Tibial nerve (tissue), 4 donors: ENCODE measurements at regions not wholly inside any gene's neighbourhood (a gene's known extent, or its start where the extent isn't known, plus 50 kb on each side); places are given as distances from the start of the nearest gene placed in this dataset.

Experiments
- EP300 ChIP-seq, 2 donors: sonication (generic); formaldehyde crosslinking; IDR thresholded peaks; one replicate each; pipeline ENCODE4 v1.6.1; 2017; ENCODE audit warnings: antibody characterized with exemption in 2 of 2, mild to moderate bottlenecking in 1 of 2
- POLR2A ChIP-seq, 2 donors: fragments of 450-650 bp; IDR thresholded peaks; one replicate each; pipeline ENCODE4 v1.6.1; 2017; ENCODE audit warnings: antibody characterized with exemption in 2 of 2, mild to moderate bottlenecking in 2 of 2, moderate library complexity in 2 of 2
- TF ChIP-seq, protein P1 (sequence below), 5 experiments: fragments of 200-600 bp in 3 of 5; fragments of 450-650 bp in 2 of 5; sonication (generic) in 3 of 5; IDR thresholded peaks; one replicate each; pipeline ENCODE4 v1.5.1; 2016 to 2019; ENCODE audit warnings: antibody characterized with exemption in 5 of 5, mild to moderate bottlenecking in 3 of 5, moderate library complexity in 2 of 5

DNA sequence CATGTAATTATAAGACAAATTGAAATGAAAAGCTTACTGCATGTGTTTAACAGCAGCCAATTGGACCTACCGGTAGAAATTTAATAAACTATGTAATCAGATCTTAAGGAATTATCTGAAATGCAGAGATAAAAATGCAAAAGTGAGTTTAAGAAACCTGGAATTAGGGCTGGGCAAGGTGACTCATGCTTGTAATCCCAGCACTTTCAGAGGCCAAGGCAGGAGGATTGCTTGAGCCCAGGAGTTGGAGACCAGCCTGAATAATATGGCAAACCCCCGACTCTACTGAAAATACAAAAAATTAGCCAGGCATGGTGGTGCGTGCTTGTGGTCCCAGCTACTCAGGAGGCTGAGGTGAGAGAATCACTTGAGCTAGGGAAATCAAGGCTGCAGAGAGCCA, 74.1 kb downstream of the HFE start:
- TF ChIP-seq EP300 (IDR thresholded peaks at IDR 0.05) (no peak), POLR2A (IDR thresholded peaks at IDR 0.05) (no peak)
- TF ChIP-seq, protein P1, sequence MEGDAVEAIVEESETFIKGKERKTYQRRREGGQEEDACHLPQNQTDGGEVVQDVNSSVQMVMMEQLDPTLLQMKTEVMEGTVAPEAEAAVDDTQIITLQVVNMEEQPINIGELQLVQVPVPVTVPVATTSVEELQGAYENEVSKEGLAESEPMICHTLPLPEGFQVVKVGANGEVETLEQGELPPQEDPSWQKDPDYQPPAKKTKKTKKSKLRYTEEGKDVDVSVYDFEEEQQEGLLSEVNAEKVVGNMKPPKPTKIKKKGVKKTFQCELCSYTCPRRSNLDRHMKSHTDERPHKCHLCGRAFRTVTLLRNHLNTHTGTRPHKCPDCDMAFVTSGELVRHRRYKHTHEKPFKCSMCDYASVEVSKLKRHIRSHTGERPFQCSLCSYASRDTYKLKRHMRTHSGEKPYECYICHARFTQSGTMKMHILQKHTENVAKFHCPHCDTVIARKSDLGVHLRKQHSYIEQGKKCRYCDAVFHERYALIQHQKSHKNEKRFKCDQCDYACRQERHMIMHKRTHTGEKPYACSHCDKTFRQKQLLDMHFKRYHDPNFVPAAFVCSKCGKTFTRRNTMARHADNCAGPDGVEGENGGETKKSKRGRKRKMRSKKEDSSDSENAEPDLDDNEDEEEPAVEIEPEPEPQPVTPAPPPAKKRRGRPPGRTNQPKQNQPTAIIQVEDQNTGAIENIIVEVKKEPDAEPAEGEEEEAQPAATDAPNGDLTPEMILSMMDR (IDR thresholded peaks at IDR 0.05) = no peak
